B cell (primary cell): ENCODE measurements at regions not wholly inside any gene's neighbourhood (a gene's known extent, or its start where the extent isn't known, plus 50 kb on each side); places are given as distances from the start of the nearest gene placed in this dataset.

Experiments used
- ATAC-seq: fragments of 200-7000 bp; cut with Tn5 transposase; one replicate; pipeline ENCODE4 v1.10.0; 2021; ENCODE audit warnings: low read depth, mild to moderate bottlenecking, moderate number of reproducible peaks, moderate library complexity
- CTCF ChIA-PET: fragments of 350-600 bp; sonication (Branson Sonifier 250); formaldehyde crosslinking; loops from one replicate; lab custom pipeline; 2021; ENCODE audit warnings: antibody characterized with exemption, inconsistent platforms; lab: Charles Lee
- POLR2A ChIA-PET: fragments of 350-600 bp; sonication (Branson Sonifier 250); formaldehyde crosslinking; loops from one replicate; lab custom pipeline; 2021; ENCODE audit warnings: antibody characterized with exemption; lab: Charles Lee
- DNase-seq: peaks from one replicate; pipeline ENCODE4 v3.0.0; 2013
- H2AFZ ChIP-seq: 2 replicates; pipeline ENCODE4 v1.6.1; 2012; ENCODE audit warnings: mild to moderate bottlenecking, low read depth, low read length; ENCODE audit not compliant: insufficient read depth, poor library complexity, severe bottlenecking
- H3K27ac ChIP-seq, 2 donors: 1 replicate in 1 of 2; 2 replicates in 1 of 2; pipeline ENCODE4 v1.5.1; 2012 to 2013; ENCODE audit warnings: low read length in 2 of 2, mild to moderate bottlenecking in 2 of 2, moderate library complexity in 1 of 2
- H3K27me3 ChIP-seq, 4 experiments: fragments of 200-600 bp in 1 of 4; sonication (generic) in 1 of 4; replicated peaks in 1 of 4; 1 replicate in 2 of 4; 2 replicates in 2 of 4; pipeline versions ENCODE4 v1.6.1 to v1.7.0; 2013 to 2016; ENCODE audit warnings: low read length in 3 of 4, mild to moderate bottlenecking in 2 of 4, mixed read lengths in 1 of 4, moderate library complexity in 1 of 4; ENCODE audit not compliant: insufficient read depth in 4 of 4, control insufficient read depth in 3 of 4; ENCODE audit errors: control extremely low read depth in 1 of 4
- H3K36me3 ChIP-seq, 2 experiments: replicated peaks in 1 of 2; 1 replicate in 1 of 2; 2 replicates in 1 of 2; pipeline versions ENCODE4 v1.6.1 to v1.7.1; 2013; ENCODE audit warnings: low read length in 1 of 2; ENCODE audit not compliant: insufficient read depth in 2 of 2, control insufficient read depth in 1 of 2; ENCODE audit errors: control extremely low read depth in 1 of 2, extremely low read depth in 1 of 2
- H3K4me1 ChIP-seq, 2 donors: fragments of 200-600 bp in 1 of 2; sonication (generic) in 1 of 2; 1 replicate in 1 of 2; 2 replicates in 1 of 2; pipeline versions ENCODE4 v1.5.1 to v1.6.1; 2013 to 2017; ENCODE audit warnings: low read length in 2 of 2; ENCODE audit not compliant: control insufficient read depth in 2 of 2, insufficient read depth in 2 of 2
- H3K4me2 ChIP-seq: replicated peaks from 2 replicates; pipeline ENCODE3; 2012; ENCODE audit warnings: mild to moderate bottlenecking, low read depth, low read length; ENCODE audit not compliant: poor library complexity, severe bottlenecking
- H3K4me3 ChIP-seq, 5 experiments: fragments of 200-600 bp in 1 of 5; sonication (generic) in 1 of 5; 1 replicate in 3 of 5; 2 replicates in 2 of 5; pipeline versions ENCODE4 v1.5.1 to v1.7.0; 2011 to 2016; ENCODE audit warnings: low read length in 4 of 5, mild to moderate bottlenecking in 4 of 5, low read depth in 2 of 5, control low read depth in 1 of 5, moderate library complexity in 1 of 5; ENCODE audit not compliant: insufficient read depth in 1 of 5; ENCODE audit errors: control extremely low read depth in 1 of 5, extremely low read depth in 1 of 5
- H3K79me2 ChIP-seq: fragments of 200-600 bp; sonication (generic); one replicate; pipeline ENCODE4 v1.6.0; 2016; ENCODE audit warnings: low read length; ENCODE audit not compliant: control insufficient read depth, insufficient read depth
- H3K9ac ChIP-seq: fragments of 200-600 bp; sonication (generic); 2 replicates; pipeline ENCODE4 v1.6.1; 2017; ENCODE audit warnings: mild to moderate bottlenecking, low read length, moderate library complexity
- H3K9me3 ChIP-seq, 3 donors: one replicate each; pipeline versions ENCODE4 v1.6.1 to v1.7.1; 2013; ENCODE audit warnings: low read length in 2 of 3; ENCODE audit not compliant: control insufficient read depth in 2 of 3, insufficient read depth in 1 of 3; ENCODE audit errors: control extremely low read depth in 1 of 3
- H4K20me1 ChIP-seq: 2 replicates; pipeline ENCODE4 v1.6.0; 2012; ENCODE audit warnings: mild to moderate bottlenecking, low read length; ENCODE audit not compliant: insufficient read depth, control insufficient read depth, poor library complexity, severe bottlenecking
- H3K27ac Mint-ChIP-seq: one replicate; pipeline ENCODE4 v1.8.0; 2021; ENCODE audit warnings: mixed read lengths
- H3K27me3 Mint-ChIP-seq: one replicate; pipeline ENCODE4 v1.8.0; 2021; ENCODE audit warnings: mixed read lengths
- H3K4me1 Mint-ChIP-seq: one replicate; pipeline ENCODE4 v1.8.0; 2021; ENCODE audit warnings: mixed read lengths
- H3K4me3 Mint-ChIP-seq: one replicate; pipeline ENCODE4 v1.8.0; 2021; ENCODE audit warnings: mixed read lengths
- H3K9me3 Mint-ChIP-seq: one replicate; pipeline ENCODE4 v1.8.0; 2022; ENCODE audit warnings: mixed read lengths; ENCODE audit not compliant: insufficient read depth
- CTCF ChIP-seq: fragments of 200-600 bp; IDR thresholded peaks from one replicate; pipeline ENCODE4 v1.8.0; 2022; ENCODE audit warnings: antibody characterized with exemption, mild to moderate bottlenecking
- EZH2 ChIP-seq: IDR thresholded peaks from 2 replicates; pipeline ENCODE4 v1.6.1; 2012; ENCODE audit warnings: borderline replicate concordance, low read depth, mild to moderate bottlenecking, moderate library complexity, low read length; ENCODE audit not compliant: insufficient read depth, poor library complexity, severe bottlenecking
- WGBS: methylation state at CpG from one replicate; pipeline ENCODE4 v1.1.5; 2013; ENCODE audit warnings: missing lambda C conversion rate; ENCODE audit not compliant: insufficient coverage; 5-methylcytosine and 5-hydroxymethylcytosine counted together
- intact Hi-C: fragments of 100-400 bp; cut with micrococcal nuclease; formaldehyde crosslinking; loops from one replicate; pipeline ENCODE4 v1.10.0; 2022

- Mint-ChIP-seq H3K27me3 (peaks cover 37% of the 10 kb centered on the region), H3K9me3 (peaks cover 7% of the 10 kb centered on the region), H3K27ac (no peak overlapping the region), H3K4me1 (no peaks in the 10 kb centered on the region), H3K4me3 (no peak overlapping the region)
- no peak for ATAC-seq
- Histone ChIP-seq H3K4me2 (no peak overlapping the region), H2AFZ (no peak overlapping the region), H3K4me3 (no peak overlapping the region), H3K9ac (no peak overlapping the region), H3K79me2 (no peaks in the 10 kb centered on the region), H4K20me1 (no peaks in the 10 kb centered on the region), H3K9me3 (peaks cover 0 to 2% (median 0%) of the 10 kb centered on the region in 3 donors), H3K27ac (no peak overlapping the region), H3K27me3 (peaks cover 0 to 10% (median 2%) of the 10 kb centered on the region in 4 experiments), H3K4me1 (no peaks in the 10 kb centered on the region), H3K36me3 (no peaks in the 10 kb centered on the region)
- 89% methylated on average over 5 of the region's 5 CpGs for WGBS
- intact Hi-C loops, result no loop called here
- ChIA-PET CTCF (no interaction called here), POLR2A (no interaction called here)
- TF ChIP-seq CTCF (no peak), EZH2 (no peak)
- DNase-seq, result no peak
These were observed 101.4 kb downstream of the LACC1 start for GRCh38 chr13:43981091-43981490.

- H3K79me2 ChIP-seq, result no peaks in the 10 kb centered on the region
- H3K27me3 ChIP-seq, result peaks cover 0 to 10% (median 2%) of the 10 kb centered on the region in 4 experiments
- H4K20me1 ChIP-seq, result no peaks in the 10 kb centered on the region
- no peak overlapping the region for H3K4me3 Mint-ChIP-seq
- H3K9ac ChIP-seq, result no peak overlapping the region
- DNase-seq, result no peak
- H3K36me3 ChIP-seq, result no peaks in the 10 kb centered on the region
- ChIA-PET CTCF (no interaction called here), POLR2A (no interaction called here)
- H3K9me3 ChIP-seq, result peaks cover 0 to 2% (median 0%) of the 10 kb centered on the region in 3 donors
- H3K4me3 ChIP-seq, result no peak overlapping the region
- H3K27ac Mint-ChIP-seq, result no peak overlapping the region
- H3K4me1 Mint-ChIP-seq, result no peaks in the 10 kb centered on the region
- no peak overlapping the region for H2AFZ ChIP-seq
- no peak overlapping the region for H3K27ac ChIP-seq
- H3K4me2 ChIP-seq, result no peak overlapping the region
- no peaks in the 10 kb centered on the region for H3K4me1 ChIP-seq
- WGBS, result 65% methylated on average over 2 of the region's 3 CpGs
- no peak for ATAC-seq
- intact Hi-C loops, result no loop called here
- TF ChIP-seq EZH2 (no peak), CTCF (no peak)
- H3K9me3 Mint-ChIP-seq, result peaks cover 4% of the 10 kb centered on the region
- H3K27me3 Mint-ChIP-seq, result peaks cover 35% of the 10 kb centered on the region
These were observed 102.0 kb downstream of the LACC1 start for GRCh38 chr13:43981512-43982301.
